ENCODE measurements at regions not wholly inside any gene's neighbourhood (a gene's known extent, or its start where the extent isn't known, plus 50 kb on each side); places are given as distances from the start of the nearest gene placed in this dataset.
"Not testable (repeated sequence)": the region's sequence is repeated elsewhere in the genome, so short reads cannot be mapped to it uniquely, and the experiment has no call there.

DNA sequence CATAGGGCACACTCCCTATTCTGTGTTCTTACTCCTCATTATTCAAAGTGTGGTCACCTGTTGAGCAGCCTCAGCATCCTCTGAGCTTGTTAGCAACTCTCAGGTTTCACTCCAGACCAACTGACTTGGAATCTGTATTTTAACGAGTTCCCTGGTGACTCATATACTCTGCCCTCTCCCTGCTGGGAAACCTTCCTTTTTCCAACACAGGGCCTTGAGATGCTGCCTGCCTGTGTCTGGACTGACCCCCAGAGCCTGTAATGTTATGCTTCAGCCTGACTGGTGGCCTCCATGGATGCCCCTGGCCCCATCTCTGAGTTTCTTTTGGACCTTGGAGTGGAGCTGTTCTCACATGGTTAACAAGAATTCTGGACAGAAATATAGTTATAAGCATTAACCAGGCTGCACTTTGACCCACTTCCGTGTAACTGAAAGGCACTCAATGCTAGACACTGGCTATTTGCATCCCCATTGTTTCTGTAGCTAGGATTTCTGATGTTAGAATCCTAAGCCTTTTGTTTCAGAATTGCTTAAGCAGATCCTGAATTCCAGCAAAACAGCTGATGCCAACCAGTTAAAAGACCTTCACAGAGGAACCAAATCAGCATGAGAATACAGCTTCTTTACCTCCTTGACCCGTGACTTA, 262.6 kb downstream of the STIM2 start:
- no peak for DNase-seq

DNA sequence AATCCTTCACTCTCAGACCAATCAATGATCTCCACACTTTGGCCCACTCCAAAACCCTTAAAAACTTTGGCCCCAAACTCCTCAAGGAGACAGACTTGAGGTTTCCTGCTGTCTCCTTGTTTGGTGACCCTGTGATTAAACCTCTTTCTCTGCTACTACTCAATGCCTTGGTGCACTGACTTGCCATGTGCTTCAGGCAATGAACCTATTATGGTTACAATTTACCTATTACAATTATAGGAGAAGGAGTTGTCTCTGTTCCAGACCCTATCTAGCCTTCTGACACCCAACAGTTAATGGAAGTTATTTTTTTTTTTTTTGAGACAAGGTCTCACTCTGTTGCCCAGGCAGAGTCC, 263.1 kb downstream of the STIM2 start:
- DNase-seq, result no peak

DNA sequence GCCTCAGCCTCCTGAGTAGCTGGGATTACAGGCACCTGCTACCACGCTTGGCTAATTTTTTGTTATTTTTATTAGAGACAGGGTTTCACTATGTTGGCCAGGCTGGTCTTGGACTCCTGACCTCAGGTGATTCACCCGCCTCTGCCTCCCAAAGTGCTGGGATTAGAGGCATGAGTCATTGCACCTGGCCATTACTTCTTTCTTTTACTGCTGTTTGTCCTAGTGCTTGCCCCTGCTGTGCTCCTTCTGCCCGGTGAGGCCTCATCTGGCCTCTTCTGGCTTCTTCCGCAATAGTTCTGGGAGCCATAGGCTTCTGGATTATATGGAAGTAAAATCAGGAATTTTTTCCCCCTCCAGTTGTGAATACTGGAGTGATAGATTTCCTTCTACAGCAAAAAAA, 266.3 kb downstream of the STIM2 start:
- not testable (repeated sequence) for DNase-seq

DNA sequence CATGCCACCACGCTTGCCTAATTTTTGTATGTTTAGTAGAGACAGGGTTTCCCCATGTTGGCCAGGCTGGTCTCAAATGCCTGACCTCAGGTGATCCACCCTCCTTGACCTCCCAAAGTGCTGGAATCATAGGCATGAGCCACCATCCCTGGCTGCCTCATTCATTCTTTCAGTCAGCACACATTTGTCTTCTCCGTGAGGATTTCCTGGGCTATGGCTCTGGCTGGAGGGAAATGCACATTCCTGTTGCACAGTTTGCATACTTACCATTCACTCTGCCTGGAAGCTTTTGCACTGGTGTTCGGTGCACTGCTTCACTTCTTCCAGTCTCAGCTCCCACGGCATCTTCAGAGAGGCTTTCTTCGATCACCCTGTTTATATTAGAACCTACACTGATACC, 267.8 kb downstream of the STIM2 start:
- no peak for DNase-seq

DNA sequence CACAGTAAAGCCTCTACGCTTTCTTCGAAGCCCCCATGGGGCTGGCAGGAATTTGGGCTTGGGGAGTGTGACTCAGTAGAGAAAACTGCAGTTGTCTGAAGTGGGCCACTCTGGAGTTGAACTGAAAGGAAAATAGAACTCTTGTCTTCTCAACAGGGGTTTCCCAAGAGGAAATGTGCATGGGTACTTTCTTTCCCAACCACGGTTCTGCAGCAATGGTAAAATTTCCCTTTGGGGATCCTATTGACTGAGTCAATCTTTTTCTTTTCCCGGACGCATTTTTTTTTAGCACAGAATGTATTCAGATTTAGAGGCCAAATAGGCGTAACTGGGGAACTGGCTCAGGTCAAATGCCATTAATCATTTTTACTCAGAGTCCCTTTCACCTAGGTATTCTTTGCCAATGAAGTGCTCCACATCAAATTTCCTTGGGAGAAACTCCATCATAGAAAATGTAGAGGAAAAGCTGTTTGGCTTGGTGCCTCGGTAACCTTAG, 269.3 kb downstream of the STIM2 start:
- no peak for DNase-seq

DNA sequence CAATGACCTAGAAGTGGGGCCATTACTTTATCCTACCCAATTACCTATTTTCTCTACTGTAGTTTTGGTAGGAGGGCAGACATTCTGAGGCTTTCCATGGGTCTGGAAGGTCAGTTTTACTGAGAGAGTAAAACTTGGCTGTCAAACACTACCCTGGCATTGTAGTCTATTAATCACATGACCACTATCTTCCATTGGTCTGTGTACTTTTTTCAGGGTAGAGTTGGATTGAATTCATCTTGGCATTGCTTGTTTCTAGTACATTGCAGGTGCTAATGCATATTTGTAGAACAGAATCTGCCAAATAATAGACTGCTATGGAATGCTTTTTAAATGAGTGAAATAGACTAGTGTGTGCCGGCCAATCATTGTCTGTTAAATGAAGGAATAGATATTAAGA, 271.9 kb downstream of the STIM2 start:
- DNase-seq, result no peak

DNA sequence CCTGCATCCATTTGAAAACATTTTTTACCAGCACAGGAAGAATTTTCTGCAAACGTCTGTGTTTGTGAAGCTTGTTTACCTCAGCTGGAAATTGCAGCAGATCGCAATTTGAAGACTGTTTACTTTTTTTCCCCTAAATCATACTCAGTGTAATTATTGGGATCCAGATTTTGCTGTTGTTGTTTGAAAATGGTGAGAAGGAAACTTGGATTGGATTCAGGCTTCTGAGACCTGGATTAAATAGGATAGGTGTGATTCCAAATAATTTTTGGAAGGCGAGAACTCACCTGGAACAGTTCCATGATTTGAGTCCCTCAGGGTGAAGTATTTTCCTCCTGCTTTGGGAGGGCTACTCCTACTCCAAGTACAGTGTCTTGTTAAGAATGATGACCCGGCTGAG, 279.8 kb downstream of the STIM2 start:
- DNase-seq, result no peak

DNA sequence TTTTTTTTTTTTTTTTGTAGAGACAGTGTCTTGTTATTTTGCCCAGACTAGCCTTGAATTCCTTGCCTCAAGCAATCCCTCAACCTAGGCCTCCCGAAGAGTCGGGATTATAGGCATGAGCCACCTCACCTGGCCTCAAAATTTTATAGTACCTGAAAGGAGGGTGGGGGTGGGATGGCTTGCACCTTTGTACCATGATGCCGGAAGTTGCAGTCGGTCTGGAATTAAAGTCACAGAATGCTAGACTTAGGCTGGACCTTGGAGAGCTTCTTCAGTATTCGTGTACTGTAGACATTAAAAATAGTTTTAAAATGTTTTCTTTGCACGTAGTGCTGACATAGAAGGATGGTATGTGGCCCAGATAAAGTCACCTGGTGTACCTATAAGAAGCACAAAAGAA, 280.9 kb downstream of the STIM2 start:
- DNase-seq, result no peak

DNA sequence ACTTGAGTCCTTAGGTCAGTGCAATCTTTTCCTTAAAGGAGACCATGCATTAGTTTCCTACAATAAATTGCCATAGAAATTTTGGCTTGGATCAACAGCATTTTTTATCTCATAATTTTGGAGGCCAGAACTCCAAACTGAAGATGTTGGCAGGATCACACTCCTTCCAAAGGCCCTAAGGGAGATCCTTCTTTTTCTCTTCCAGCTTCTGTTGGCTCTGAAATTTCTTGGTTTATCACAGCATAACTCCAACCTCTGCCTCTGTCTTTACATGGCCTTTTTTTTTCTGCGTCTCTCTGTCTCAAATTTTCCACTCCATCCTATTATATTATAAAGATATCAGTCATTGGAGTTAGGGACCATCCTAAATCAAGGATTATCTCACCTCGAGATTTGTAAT, 282.2 kb downstream of the STIM2 start:
- DNase-seq, result no peak

DNA sequence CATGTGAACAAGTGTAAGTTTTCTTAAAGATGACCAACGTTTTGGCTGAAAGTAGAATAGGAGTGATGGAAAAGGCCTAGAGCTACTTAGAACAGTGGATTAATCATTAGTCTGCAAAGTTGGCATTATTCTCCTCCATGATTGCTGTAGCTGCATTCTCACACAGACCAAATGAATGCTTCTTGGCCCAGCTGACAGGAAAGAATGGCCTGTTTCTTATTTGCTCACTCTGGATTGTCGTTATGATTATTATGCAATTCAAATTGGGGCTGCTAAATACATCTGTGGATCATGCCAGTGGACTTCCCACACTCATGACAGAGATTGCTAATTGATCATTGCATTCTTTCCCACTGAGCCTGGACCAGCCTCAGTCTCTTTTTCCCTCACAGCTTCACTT, 285.0 kb downstream of the STIM2 start:
- DNase-seq, result no peak

DNA sequence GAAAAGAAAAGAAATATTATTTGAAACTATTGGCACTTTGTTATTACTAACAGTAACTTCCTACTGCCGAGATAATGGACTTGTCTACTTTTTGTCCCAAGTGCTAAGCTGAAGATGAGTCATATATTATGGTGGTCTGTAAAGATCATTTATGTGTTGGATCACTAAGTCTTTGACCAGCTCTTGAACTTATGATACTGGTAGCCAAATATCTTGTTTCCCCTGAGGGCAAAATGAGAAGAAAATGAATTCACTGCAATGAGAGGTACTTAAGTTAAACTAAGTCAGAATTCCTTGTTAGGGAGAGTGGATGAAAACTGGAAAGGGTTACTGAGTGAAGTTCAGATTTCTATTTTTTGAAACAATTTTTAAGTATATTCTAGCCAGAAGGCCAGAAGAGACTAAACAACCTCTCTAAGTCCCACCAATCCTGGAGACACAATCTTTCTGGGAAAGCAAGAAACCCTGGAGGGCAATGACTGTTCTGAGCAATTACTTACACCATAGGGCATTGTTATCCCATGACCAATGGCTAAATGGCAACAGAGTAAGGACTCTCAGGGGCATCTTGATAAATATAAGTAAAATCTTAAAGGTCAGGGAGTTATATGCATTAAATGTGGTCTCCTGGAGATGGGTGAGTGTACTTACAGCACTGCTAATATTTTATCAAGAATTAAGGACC, 287.7 kb downstream of the STIM2 start:
- DNase-seq, result no peak

DNA sequence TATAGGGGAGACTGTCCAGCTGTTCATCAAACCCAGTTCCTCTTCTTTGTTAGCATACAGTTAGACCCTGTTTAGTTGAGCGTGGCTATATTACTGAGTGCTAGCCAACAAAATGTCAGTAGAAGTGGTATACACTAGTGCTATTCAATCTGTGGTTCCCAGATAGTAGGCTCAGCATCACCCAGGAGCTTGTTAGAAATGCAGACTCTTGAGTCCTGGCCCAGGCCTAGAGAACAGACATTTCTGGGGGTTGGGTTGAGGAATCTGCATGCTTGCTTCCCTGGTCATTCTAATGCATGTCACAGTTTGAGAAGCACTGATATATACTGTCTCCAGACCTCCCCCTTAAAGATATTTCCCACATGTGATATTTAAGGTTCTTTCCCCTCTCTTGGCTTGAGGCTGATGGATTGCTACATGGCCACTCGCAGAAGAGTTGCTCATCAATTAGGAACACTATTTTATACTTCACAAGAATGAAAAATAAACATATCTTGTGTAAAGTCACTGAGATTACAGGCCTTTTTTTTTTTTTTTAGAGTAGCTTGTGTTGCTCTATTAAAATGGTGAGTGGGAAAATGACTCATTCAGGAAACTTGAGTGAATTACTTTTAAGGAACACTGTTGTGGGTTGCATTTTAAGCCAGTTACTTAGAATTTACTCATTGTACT, 289.0 kb downstream of the STIM2 start:
- no peak for DNase-seq

DNA sequence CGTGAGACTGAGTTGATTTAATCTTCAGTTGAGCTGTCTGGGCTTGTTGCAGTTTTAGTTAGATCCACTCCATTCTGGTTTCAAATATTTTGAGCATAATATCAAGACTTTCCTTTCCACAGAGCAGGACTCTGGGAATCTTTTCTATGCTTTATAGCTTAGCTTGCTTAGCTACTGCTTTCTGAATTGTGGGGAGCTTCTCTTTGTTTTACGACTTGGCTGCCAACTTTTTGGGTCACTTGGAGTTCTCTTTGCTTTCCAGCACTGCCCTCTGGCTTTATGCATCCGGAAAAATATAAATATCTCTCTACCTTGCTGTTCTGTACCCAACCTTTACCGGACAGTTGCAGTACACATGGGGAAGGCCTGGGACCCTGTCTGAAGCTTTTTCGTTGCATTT, 292.1 kb downstream of the STIM2 start:
- no peak for DNase-seq

DNA sequence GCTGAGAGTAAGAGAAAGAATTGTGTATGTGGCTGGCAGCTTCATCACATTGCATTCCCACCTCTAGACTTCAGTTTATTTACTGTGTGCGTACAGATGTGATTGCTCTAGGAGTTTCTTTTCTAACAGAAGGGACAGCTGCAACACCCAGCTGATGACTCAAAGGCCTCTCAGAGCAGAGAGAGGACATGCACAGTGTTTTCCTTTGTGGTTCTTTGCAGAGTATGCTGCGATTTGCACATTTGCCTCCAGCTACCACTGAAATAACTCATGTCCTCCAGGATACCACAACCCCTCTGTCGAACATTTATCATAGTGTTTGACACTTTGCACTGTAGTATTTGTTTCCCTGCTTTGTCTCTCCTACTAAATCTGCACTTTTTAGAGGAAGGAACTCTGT, 294.1 kb downstream of the STIM2 start:
- no peak for DNase-seq

DNA sequence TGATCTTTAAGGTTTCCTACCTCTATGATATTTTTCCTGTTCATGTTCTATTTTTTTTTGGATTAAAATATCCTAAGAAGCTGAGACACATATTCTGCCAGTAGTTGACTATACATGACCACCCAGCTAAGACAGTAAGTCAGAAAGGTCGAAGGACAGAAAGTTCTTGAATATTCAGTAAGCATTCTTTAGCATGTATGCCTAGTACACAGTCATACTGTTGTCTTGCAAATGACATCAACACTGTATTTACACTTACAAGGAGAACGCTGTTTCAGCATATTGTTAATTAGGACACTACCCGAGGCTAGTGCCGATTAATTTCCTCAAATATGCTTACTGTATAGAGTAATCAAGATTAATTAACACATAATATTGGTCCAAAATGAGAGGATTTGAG, 300.6 kb downstream of the STIM2 start:
- no peak for DNase-seq

DNA sequence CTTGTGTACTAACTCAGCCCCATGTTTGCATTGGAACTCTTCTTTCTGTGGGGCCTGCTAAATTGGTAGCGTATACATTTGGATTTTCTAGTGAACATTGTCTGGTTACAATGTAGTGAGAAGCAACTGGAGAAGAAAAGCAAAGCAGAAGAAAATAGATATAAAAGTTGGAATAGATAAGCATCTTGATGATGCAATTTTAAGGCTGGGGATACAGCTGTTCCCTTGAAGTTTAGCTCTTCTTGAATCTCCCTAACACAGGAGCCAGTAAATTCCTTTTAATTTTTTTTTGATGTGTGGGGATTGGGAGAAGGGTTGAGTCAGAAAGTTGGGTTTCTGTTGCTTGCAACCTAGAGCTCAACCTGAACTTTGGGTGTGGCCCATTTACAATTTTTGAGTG, 308.1 kb downstream of the STIM2 start:
- DNase-seq, result no peak

DNA sequence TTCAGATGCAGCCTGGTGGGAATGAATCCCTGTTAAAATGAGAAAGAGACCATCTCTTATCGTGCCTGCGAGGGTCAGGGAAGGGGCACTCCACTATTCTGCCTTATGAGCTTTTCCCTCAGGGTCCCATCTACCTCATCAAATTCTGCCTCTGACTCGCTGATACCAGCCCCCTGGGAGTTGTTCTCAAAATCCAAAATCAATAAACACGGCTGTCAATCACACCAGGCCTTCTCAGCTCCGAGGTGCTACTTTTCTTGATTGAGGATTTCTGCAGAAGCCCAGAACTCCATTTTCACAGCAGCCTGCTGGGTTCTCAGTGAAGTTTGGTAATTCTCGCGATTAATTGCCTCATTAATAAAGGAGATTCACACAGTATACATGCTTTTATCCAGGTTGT, 312.6 kb downstream of the STIM2 start:
- DNase-seq, result no peak

DNA sequence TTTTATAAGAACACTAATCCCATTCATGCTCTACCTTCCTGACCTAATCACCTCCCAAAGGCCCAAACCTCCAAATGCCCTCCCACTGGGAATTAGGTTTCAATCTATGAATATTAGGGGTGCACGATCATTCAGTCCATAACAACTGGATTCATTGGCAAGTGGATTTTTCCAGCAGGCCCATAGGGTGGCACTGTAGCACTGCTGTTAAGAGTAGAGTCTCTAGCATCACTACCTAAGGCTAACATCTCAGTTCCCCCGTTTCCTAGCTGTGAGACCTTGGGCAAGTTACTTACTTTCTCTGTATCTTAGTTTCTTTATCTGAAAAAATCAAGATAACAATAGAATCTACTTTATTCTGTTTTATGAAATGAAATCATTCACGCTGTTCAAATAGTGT, 315.8 kb downstream of the STIM2 start:
- DNase-seq, result no peak

DNA sequence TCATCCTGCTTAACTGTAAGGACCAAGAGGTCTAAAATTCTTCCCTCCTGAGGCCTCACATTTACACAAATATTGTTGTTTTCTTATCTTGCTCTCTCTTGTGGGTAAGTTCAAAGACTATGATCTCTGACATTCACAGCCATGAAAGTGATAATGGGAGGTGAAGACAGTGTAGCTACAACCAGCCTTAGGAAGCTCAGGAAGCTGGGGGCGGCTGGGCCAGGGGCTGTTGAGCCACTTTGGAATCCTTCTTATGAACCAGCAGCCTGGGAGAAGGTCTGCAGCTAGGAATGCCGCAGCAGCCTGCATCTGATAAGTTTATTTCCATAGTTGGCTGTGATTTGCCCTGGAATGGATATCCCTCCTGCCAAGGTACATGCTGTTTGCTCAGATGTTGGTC, 316.2 kb downstream of the STIM2 start:
- no peak for DNase-seq

DNA sequence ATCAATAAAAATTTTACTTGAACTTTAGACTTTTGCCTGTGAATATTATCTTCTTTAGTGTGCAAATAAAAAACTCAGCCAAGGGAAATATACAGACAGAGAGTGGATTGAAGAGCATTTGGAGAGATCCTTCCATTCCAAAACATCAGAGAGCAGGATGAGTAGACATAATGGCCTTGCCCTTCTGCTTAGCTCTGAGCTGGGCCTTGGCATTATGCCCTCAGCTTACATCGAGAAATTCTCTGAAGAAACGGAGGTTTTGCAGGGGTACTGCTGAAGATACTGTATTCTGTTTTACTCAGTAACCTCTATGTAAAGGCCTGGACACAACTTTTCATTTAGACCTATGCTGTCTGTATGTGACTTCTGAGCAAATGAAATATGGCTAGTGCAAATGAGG, 317.4 kb downstream of the STIM2 start:
- DNase-seq, result no peak

DNA sequence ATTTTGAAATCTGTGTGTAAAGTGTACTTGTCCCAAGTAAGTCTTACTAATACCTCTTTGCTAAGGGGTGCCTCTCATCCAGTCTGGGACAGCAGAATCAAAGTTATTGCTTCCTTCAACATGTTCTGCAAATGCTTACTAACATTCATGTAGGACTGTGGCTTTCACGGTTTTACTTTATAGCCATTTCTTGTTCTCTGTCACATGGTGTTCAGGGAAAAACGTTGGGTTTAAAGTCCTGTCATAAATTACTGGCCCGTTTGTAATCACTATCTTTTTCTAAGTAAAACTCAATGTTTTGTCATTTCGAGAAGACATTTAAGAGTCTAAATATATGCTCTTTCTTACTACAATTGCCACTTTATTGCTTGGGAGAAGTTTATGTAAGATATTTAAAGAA, 321.1 kb downstream of the STIM2 start:
- no peak for DNase-seq

DNA sequence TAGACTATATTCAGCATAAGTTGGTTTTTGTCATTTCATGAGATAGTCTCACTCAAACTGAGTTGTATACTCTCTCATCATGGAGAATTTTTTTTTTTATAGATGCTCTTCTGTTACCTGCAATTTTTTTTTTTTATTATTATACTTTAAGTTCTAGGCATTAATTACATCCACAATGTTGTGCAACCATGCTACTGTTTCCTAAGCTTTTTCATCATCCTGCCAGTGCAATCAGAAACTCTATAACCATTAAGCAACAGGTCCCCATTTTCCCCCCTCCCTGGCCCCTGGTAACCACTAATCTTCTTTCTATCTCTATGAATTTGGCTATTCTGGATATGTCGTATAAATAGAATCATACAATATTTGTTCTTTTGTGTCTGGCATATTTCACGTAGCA, 321.6 kb downstream of the STIM2 start:
- no peak for DNase-seq

DNA sequence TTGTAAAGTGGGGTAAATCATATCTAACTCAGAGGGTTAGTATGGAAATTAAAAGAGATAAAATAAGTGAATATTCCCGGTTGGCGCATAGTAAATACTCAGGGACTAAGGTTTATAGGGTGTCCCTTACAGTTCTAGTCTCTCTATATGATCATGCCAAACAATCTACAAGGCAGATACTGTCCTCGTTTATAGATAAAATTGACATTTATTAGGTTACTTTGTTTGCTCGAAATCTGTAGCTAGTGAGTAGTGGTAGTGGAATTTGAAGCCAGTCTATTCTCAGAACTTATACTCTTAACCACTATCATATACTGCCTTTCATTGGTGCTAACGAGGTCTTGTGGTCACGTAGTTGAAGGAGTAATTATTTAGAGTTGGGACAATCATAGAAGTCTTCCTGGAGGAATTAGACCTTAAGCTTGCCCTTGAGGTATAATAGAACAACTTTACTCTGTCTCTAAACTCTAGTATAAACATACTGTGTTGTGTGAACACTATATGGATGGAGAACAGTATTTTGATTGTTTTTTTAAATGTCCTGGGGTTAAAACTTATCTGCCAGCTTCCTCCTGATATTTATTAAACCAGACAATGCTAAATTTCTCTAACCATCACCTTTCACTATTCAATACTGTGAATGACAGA, 324.0 kb downstream of the STIM2 start:
- DNase-seq, result no peak

DNA sequence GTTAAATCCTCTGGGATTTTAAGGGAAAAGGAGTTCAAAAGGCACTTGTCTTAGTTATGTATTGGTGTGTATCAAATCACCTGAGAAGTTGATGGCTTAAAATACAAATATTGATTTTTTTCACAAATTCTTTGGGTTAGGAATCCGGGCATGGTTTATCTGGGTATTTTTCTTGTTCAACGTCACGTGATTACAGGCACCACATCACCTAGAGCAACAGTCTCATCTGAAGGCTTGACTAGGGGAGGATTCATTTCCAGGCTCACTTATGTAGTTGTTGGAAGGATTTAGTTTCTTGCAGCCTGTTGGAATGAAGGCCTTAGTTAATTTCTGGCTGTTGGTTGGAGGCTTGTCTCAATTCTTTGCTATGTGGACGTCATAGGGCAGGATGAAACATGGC, 326.1 kb downstream of the STIM2 start:
- no peak for DNase-seq
